ENCODE measurements at regions not wholly inside any gene's neighbourhood (a gene's known extent, or its start where the extent isn't known, plus 50 kb on each side); places are given as distances from the start of the nearest gene placed in this dataset.

GRCh38 chr2:39608263-39608575, 57.5 kb upstream of the TMEM178A start:
- TF ChIP-seq EP300 (IDR thresholded peaks at IDR 0.05) (no peak), POLR2A (IDR thresholded peaks at IDR 0.05) (no peak)
- TF ChIP-seq, protein P1, sequence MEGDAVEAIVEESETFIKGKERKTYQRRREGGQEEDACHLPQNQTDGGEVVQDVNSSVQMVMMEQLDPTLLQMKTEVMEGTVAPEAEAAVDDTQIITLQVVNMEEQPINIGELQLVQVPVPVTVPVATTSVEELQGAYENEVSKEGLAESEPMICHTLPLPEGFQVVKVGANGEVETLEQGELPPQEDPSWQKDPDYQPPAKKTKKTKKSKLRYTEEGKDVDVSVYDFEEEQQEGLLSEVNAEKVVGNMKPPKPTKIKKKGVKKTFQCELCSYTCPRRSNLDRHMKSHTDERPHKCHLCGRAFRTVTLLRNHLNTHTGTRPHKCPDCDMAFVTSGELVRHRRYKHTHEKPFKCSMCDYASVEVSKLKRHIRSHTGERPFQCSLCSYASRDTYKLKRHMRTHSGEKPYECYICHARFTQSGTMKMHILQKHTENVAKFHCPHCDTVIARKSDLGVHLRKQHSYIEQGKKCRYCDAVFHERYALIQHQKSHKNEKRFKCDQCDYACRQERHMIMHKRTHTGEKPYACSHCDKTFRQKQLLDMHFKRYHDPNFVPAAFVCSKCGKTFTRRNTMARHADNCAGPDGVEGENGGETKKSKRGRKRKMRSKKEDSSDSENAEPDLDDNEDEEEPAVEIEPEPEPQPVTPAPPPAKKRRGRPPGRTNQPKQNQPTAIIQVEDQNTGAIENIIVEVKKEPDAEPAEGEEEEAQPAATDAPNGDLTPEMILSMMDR (IDR thresholded peaks at IDR 0.05): no peak
- no peak for DNase-seq (ENCODE audit: low spot score in 2 of 2)
- Histone ChIP-seq H3K9me3 (no peaks in the 10 kb centered on the region), H3K36me3 (no peaks in the 10 kb centered on the region), H3K27ac (no peak overlapping the region), H3K4me1 (peaks cover 0 to 18% (median 0%) of the 10 kb centered on the region in 4 donors), H3K4me3 (no peak overlapping the region), H3K27me3 (no peaks in the 10 kb centered on the region)
- WGBS, 2 donors: 46 to 53% methylated on average over 4 of the region's 4 CpGs

DNA sequence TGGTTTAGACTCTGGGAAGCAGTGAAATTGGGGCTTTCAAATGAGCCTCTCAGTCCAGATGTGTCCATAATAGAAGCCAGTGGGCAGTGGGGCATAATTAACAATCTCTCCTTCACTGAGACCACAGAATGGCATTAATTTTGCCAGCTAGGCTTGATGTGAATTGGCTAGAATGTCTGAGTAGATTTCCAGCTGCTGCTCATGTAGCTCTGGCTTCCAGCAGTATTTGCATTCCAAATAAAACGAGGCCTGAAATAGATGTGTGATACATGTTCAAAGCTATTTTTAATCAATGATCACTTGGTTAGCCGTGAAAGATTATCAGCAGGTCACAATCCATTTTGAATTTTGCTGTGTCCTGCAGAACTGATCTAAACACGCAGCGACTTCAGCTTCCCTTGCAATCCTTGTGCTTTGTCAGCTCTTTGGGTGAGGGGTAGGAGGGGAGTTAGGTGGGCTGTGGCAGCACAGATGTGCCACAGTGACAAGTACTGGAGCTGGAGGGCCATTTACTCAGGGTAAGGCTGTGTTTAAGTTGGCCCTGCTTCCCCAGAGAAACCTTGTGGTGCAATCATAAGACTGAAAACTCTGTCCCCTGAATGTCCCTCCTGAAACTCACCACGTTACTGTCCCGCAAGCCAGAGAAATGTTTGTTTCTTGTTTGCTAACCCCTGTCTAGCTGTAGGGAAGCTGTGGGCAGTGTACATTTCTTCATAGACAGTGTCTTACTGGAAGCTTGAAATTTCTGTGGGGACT, 56.9 kb upstream of the TMEM178A start:
- no peak for DNase-seq (ENCODE audit: low spot score in 2 of 2)
- no peaks in the 10 kb centered on the region for H3K27me3 ChIP-seq
- TF ChIP-seq POLR2A (IDR thresholded peaks at IDR 0.05): no peak
- TF ChIP-seq, protein P1 (IDR thresholded peaks at IDR 0.05): no peak
- no peak for TF ChIP-seq EP300 (IDR thresholded peaks at IDR 0.05)
- no peak overlapping the region for H3K27ac ChIP-seq
- no peaks in the 10 kb centered on the region for H3K36me3 ChIP-seq
- 24 to 29% methylated on average over 6 of the region's 6 CpGs for WGBS, 2 donors
- no peaks in the 10 kb centered on the region for H3K9me3 ChIP-seq
- H3K4me3 ChIP-seq: no peak overlapping the region
- peaks cover 0 to 18% (median 0%) of the 10 kb centered on the region in 4 donors for H3K4me1 ChIP-seq

GRCh38 chr2:39609917-39610316, 55.8 kb upstream of the TMEM178A start:
- no peaks in the 10 kb centered on the region for H3K27me3 ChIP-seq
- TF ChIP-seq, protein P1 (IDR thresholded peaks at IDR 0.05): no peak
- TF ChIP-seq EP300 (IDR thresholded peaks at IDR 0.05): no peak
- TF ChIP-seq POLR2A (IDR thresholded peaks at IDR 0.05): no peak
- DNase-seq (ENCODE audit: low spot score in 2 of 2): no peak
- WGBS, 2 donors: 88 to 90% methylated on average over 2 of the region's 2 CpGs
- no peaks in the 10 kb centered on the region for H3K36me3 ChIP-seq
- no peaks in the 10 kb centered on the region for H3K9me3 ChIP-seq
- H3K4me1 ChIP-seq: peaks cover 0 to 18% (median 0%) of the 10 kb centered on the region in 4 donors
- H3K27ac ChIP-seq: no peak overlapping the region
- H3K4me3 ChIP-seq: no peak overlapping the region

- Histone ChIP-seq H3K4me1 (no peaks in the 10 kb centered on the region), H3K27ac (no peak overlapping the region), H3K9me3 (no peaks in the 10 kb centered on the region), H3K27me3 (no peaks in the 10 kb centered on the region), H3K4me3 (no peak overlapping the region), H3K36me3 (no peaks in the 10 kb centered on the region)
- DNase-seq (ENCODE audit: low spot score in 2 of 2): no peak
- 60 to 100% methylated on average over 1 of the region's 1 CpG for WGBS, 2 donors
- TF ChIP-seq POLR2A (IDR thresholded peaks at IDR 0.05) (no peak), EP300 (IDR thresholded peaks at IDR 0.05) (no peak)
- TF ChIP-seq, protein P1 (IDR thresholded peaks at IDR 0.05): no peak
Measured at GRCh38 chr2:39615675-39616074, 50.0 kb upstream of the TMEM178A start.
